ENCODE measurements at regions not wholly inside any gene's neighbourhood (a gene's known extent, or its start where the extent isn't known, plus 50 kb on each side); places are given as distances from the start of the nearest gene placed in this dataset.
"Not testable (repeated sequence)": the region's sequence is repeated elsewhere in the genome, so short reads cannot be mapped to it uniquely, and the experiment has no call there.

- CTCF ChIA-PET = no interaction called here
- DNase-seq = peak; percentile 32
- H3K9me3 Mint-ChIP-seq = peaks cover under 1% of the 10 kb centered on the region
These were observed 106.5 kb upstream of the STOX2 start for GRCh38 chr4:183798301-183799253.

GRCh38 chr4:183801457-183802165 is 103.5 kb upstream of the STOX2 start:
- H3K4me1 Mint-ChIP-seq = peaks cover 14% of the 10 kb centered on the region
- H3K27me3 Mint-ChIP-seq = peaks cover 53% of the 10 kb centered on the region
- H3K36me3 Mint-ChIP-seq = no peaks in the 10 kb centered on the region
- CTCF ChIA-PET = no interaction called here
- H3K4me3 Mint-ChIP-seq = no peak overlapping the region
- DNase-seq = no peak
- H3K9me3 Mint-ChIP-seq = no peaks in the 10 kb centered on the region
- H3K27ac Mint-ChIP-seq = no peak overlapping the region

More at GRCh38 chr4:183798301-183799253, 106.5 kb upstream of the STOX2 start:
- H3K27me3 Mint-ChIP-seq = peaks cover 73% of the 10 kb centered on the region
- no peak overlapping the region for H3K27ac Mint-ChIP-seq
- H3K4me1 Mint-ChIP-seq = peaks cover 14% of the 10 kb centered on the region
- H3K36me3 Mint-ChIP-seq = peaks cover 1% of the 10 kb centered on the region
- H3K4me3 Mint-ChIP-seq = peak overlapping the region; percentile 51

- H3K36me3 Mint-ChIP-seq = no peaks in the 10 kb centered on the region
- H3K27me3 Mint-ChIP-seq = peaks cover 27% of the 10 kb centered on the region
- H3K9me3 Mint-ChIP-seq = no peaks in the 10 kb centered on the region
- no peaks in the 10 kb centered on the region for H3K4me1 Mint-ChIP-seq
- DNase-seq = no peak
- no peak overlapping the region for H3K27ac Mint-ChIP-seq
- H3K4me3 Mint-ChIP-seq = no peak overlapping the region
- CTCF ChIA-PET = interaction anchor here (0.9 kb wide), 1 partner anchor 360 kb away, joined by 3 read pairs; no protein-coding TSS in a partner anchor
These were observed 98.8 kb upstream of the STOX2 start for GRCh38 chr4:183806341-183806740.

- H3K36me3 Mint-ChIP-seq = no peaks in the 10 kb centered on the region
- H3K9me3 Mint-ChIP-seq = no peaks in the 10 kb centered on the region
- no peak for DNase-seq
- CTCF ChIA-PET = no interaction called here
- H3K27ac Mint-ChIP-seq = no peak overlapping the region
- H3K4me3 Mint-ChIP-seq = no peak overlapping the region
- no peaks in the 10 kb centered on the region for H3K4me1 Mint-ChIP-seq
- peaks cover 20% of the 10 kb centered on the region for H3K27me3 Mint-ChIP-seq
These were observed 97.5 kb upstream of the STOX2 start for GRCh38 chr4:183807420-183808096.

- Mint-ChIP-seq H3K36me3 (no peaks in the 10 kb centered on the region), H3K4me3 (no peak overlapping the region), H3K27ac (no peak overlapping the region), H3K27me3 (peaks cover 23% of the 10 kb centered on the region), H3K9me3 (no peaks in the 10 kb centered on the region), H3K4me1 (no peaks in the 10 kb centered on the region)
- CTCF ChIA-PET = no interaction called here
- no peak for DNase-seq
These were observed 97.0 kb upstream of the STOX2 start for GRCh38 chr4:183808097-183808456.

- no peak for DNase-seq
- Mint-ChIP-seq H3K27me3 (peaks cover 24% of the 10 kb centered on the region), H3K9me3 (no peaks in the 10 kb centered on the region), H3K4me1 (no peaks in the 10 kb centered on the region), H3K27ac (no peak overlapping the region), H3K36me3 (no peaks in the 10 kb centered on the region), H3K4me3 (no peak overlapping the region)
- CTCF ChIA-PET = no interaction called here
These were observed 92.5 kb upstream of the STOX2 start for GRCh38 chr4:183812567-183812966.

- no peaks in the 10 kb centered on the region for H3K9me3 Mint-ChIP-seq
These were observed 90.6 kb upstream of the STOX2 start for GRCh38 chr4:183814461-183814860.

GRCh38 chr4:183816077-183816476 is 89.0 kb upstream of the STOX2 start:
- no peaks in the 10 kb centered on the region for H3K9me3 Mint-ChIP-seq
- H3K4me3 Mint-ChIP-seq = no peak overlapping the region
- no peak overlapping the region for H3K27ac Mint-ChIP-seq
- peaks cover 12% of the 10 kb centered on the region for H3K27me3 Mint-ChIP-seq
- CTCF ChIA-PET = no interaction called here
- H3K4me1 Mint-ChIP-seq = no peaks in the 10 kb centered on the region
- H3K36me3 Mint-ChIP-seq = no peaks in the 10 kb centered on the region
- DNase-seq = no peak

More at GRCh38 chr4:183814461-183814860, 90.6 kb upstream of the STOX2 start:
- CTCF ChIA-PET = no interaction called here
- Mint-ChIP-seq H3K27ac (no peak overlapping the region), H3K36me3 (no peaks in the 10 kb centered on the region), H3K4me3 (no peak overlapping the region), H3K27me3 (peaks cover 20% of the 10 kb centered on the region), H3K4me1 (no peaks in the 10 kb centered on the region)
- no peak for DNase-seq

- no peak for DNase-seq
- no peaks in the 10 kb centered on the region for H3K4me1 Mint-ChIP-seq
- no peak overlapping the region for H3K4me3 Mint-ChIP-seq
- peaks cover 12% of the 10 kb centered on the region for H3K27me3 Mint-ChIP-seq
- no peak overlapping the region for H3K27ac Mint-ChIP-seq
- CTCF ChIA-PET = no interaction called here
- no peaks in the 10 kb centered on the region for H3K36me3 Mint-ChIP-seq
- H3K9me3 Mint-ChIP-seq = no peaks in the 10 kb centered on the region
These were observed 88.1 kb upstream of the STOX2 start for GRCh38 chr4:183816882-183817509.

- peaks cover 12% of the 10 kb centered on the region for H3K27me3 Mint-ChIP-seq
- H3K9me3 Mint-ChIP-seq, H3K36me3 Mint-ChIP-seq, H3K27ac Mint-ChIP-seq, H3K4me1 Mint-ChIP-seq, CTCF ChIA-PET, DNase-seq, H3K4me3 Mint-ChIP-seq: not testable (repeated sequence)
These were observed 86.5 kb upstream of the STOX2 start for GRCh38 chr4:183818591-183818990.

- H3K27ac Mint-ChIP-seq = no peak overlapping the region
- H3K4me3 Mint-ChIP-seq = no peak overlapping the region
- no peaks in the 10 kb centered on the region for H3K4me1 Mint-ChIP-seq
- peaks cover 24% of the 10 kb centered on the region for H3K27me3 Mint-ChIP-seq
- H3K36me3 Mint-ChIP-seq = no peaks in the 10 kb centered on the region
- H3K9me3 Mint-ChIP-seq = no peaks in the 10 kb centered on the region
- CTCF ChIA-PET = interaction anchor here (0.9 kb wide), 1 partner anchor 14 kb away, joined by 3 read pairs; no protein-coding TSS in a partner anchor
- DNase-seq = no peak
These were observed 83.8 kb upstream of the STOX2 start for GRCh38 chr4:183821076-183821853.

- Mint-ChIP-seq H3K9me3 (no peaks in the 10 kb centered on the region), H3K4me3 (no peak overlapping the region), H3K4me1 (peaks cover 11% of the 10 kb centered on the region), H3K27ac (no peak overlapping the region), H3K27me3 (peaks cover 21% of the 10 kb centered on the region), H3K36me3 (no peaks in the 10 kb centered on the region)
- no peak for DNase-seq
- CTCF ChIA-PET = no interaction called here
These were observed 81.7 kb upstream of the STOX2 start for GRCh38 chr4:183823434-183823833.

- Mint-ChIP-seq H3K4me3 (no peak overlapping the region), H3K36me3 (no peaks in the 10 kb centered on the region), H3K9me3 (no peaks in the 10 kb centered on the region), H3K27me3 (peaks cover 21% of the 10 kb centered on the region), H3K27ac (no peak overlapping the region), H3K4me1 (peaks cover 21% of the 10 kb centered on the region)
- CTCF ChIA-PET = no interaction called here
- no peak for DNase-seq
These were observed 79.8 kb upstream of the STOX2 start for GRCh38 chr4:183825346-183825745.
